ENCODE measurements at regions not wholly inside any gene's neighbourhood (a gene's known extent, or its start where the extent isn't known, plus 50 kb on each side); places are given as distances from the start of the nearest gene placed in this dataset.

GRCh38 chr7:117941138-117941810 lies 68.0 kb upstream of the CTTNBP2 start:
- DNase-seq (no peak), ATAC-seq (no peak)
- H3K9me3 ChIP-seq, result peaks cover 0 to 8% (median 0%) of the 10 kb centered on the region in 12 donors
- no peaks in the 10 kb centered on the region for H3K27me3 ChIP-seq
- TF ChIP-seq CTCF (IDR thresholded peaks at IDR 0.05), result no peak
- no peak for TF ChIP-seq POLR2A (IDR thresholded peaks at IDR 0.05)
- H3K4me3 ChIP-seq, result no peak overlapping the region
- H3K27ac ChIP-seq, result no peak overlapping the region
- 69 to 79% (median 75%) methylated on average over 4 of the region's 4 CpGs for WGBS, 4 donors
- H3K36me3 ChIP-seq, result no peaks in the 10 kb centered on the region
- no peaks in the 10 kb centered on the region for H3K4me1 ChIP-seq
- intact Hi-C loops (cut with DNase I), result no loop called here

DNA sequence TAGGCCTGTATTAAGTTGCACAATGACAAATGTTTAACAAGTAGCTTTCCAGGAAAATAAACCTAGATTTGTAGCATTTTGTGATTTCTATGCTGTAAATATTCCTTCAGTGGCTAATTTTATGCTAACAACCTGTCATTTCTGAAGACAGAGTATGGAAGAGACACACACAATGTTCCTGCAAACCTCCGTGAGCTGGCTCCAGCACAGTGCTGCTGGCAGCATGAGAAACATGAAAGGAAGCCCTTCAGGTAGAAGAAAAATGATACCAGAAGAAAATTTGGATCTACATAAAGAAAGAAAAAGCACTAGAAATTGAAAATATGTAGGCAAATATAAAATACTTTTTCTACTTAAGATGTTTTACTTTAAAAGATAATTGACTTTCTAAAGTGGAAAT lies 69.5 kb upstream of the CTTNBP2 start:
- no peak overlapping the region for H3K4me3 ChIP-seq
- no peak overlapping the region for H3K27ac ChIP-seq
- intact Hi-C loops (cut with DNase I), result no loop called here
- no peak for ATAC-seq
- no peak for DNase-seq
- H3K36me3 ChIP-seq, result no peaks in the 10 kb centered on the region
- TF ChIP-seq CTCF (IDR thresholded peaks at IDR 0.05) (no peak), POLR2A (IDR thresholded peaks at IDR 0.05) (no peak)
- H3K4me1 ChIP-seq, result no peaks in the 10 kb centered on the region
- no peaks in the 10 kb centered on the region for H3K27me3 ChIP-seq
- peaks cover 0 to 8% (median 0%) of the 10 kb centered on the region in 12 donors for H3K9me3 ChIP-seq
- 88 to 100% (median 97%) methylated on average over 1 of the region's 1 CpG for WGBS, 4 donors

GRCh38 chr7:117944886-117945285 lies 71.6 kb upstream of the CTTNBP2 start:
- Histone ChIP-seq H3K4me3 (no peak overlapping the region), H3K4me1 (no peaks in the 10 kb centered on the region), H3K27me3 (no peaks in the 10 kb centered on the region), H3K27ac (no peak overlapping the region), H3K9me3 (peaks cover 0 to 8% (median 0%) of the 10 kb centered on the region in 12 donors), H3K36me3 (no peaks in the 10 kb centered on the region)
- 53 to 69% (median 63%) methylated on average over 1 of the region's 1 CpG for WGBS, 4 donors
- DNase-seq, result no peak
- TF ChIP-seq CTCF (IDR thresholded peaks at IDR 0.05) (no peak), POLR2A (IDR thresholded peaks at IDR 0.05) (no peak)
- intact Hi-C loops (cut with DNase I), result loop anchor here in 1 of 10 donors (2.0 kb wide), 1 partner anchor 52 kb away; no protein-coding TSS in a partner anchor
- ATAC-seq, result no peak

GRCh38 chr7:117946151-117946633 lies 73.0 kb upstream of the CTTNBP2 start:
- no peak for TF ChIP-seq POLR2A (IDR thresholded peaks at IDR 0.05)
- no peak for TF ChIP-seq CTCF (IDR thresholded peaks at IDR 0.05)
- intact Hi-C loops (cut with DNase I), result no loop called here
- 58 to 62% (median 60%) methylated on average over 2 of the region's 2 CpGs for WGBS, 4 donors

More at GRCh38 chr7:117946151-117946633, 73.0 kb upstream of the CTTNBP2 start:
- no peak overlapping the region for H3K27ac ChIP-seq
- no peaks in the 10 kb centered on the region for H3K36me3 ChIP-seq
- no peak for ATAC-seq
- peaks cover 0 to 8% (median 0%) of the 10 kb centered on the region in 12 donors for H3K9me3 ChIP-seq
- no peak overlapping the region for H3K4me3 ChIP-seq
- H3K27me3 ChIP-seq, result no peaks in the 10 kb centered on the region
- no peaks in the 10 kb centered on the region for H3K4me1 ChIP-seq
- DNase-seq, result no peak
